ENCODE measurements at regions not wholly inside any gene's neighbourhood (a gene's known extent, or its start where the extent isn't known, plus 50 kb on each side); places are given as distances from the start of the nearest gene placed in this dataset.

- intact Hi-C loops (cut with DNase I; ENCODE audit: low total_unique reads): no loop called here
- Histone ChIP-seq H3K36me3 (no peaks in the 10 kb centered on the region), H3K27me3 (no peaks in the 10 kb centered on the region), H3K9me3 (peaks cover 0 to 15% (median 5%) of the 10 kb centered on the region in 4 donors), H3K27ac (no peak overlapping the region), H3K4me3 (no peak overlapping the region), H3K4me1 (no peaks in the 10 kb centered on the region)
- no peak for DNase-seq
- WGBS, 5 donors: 75 to 86% (median 83%) methylated on average over 3 of the region's 3 CpGs
- TF ChIP-seq CTCF (IDR thresholded peaks at IDR 0.05) (no peak), POLR2A (IDR thresholded peaks at IDR 0.05) (no peak), POLR2AphosphoS5 (IDR thresholded peaks at IDR 0.05) (no peak), EP300 (IDR thresholded peaks at IDR 0.05) (no peak)
Observed at GRCh38 chr14:38629412-38629811, 373.5 kb upstream of the CLEC14A start.

GRCh38 chr14:38627163-38627562 is 371.3 kb upstream of the CLEC14A start:
- intact Hi-C loops (cut with DNase I; ENCODE audit: low total_unique reads): no loop called here
- Histone ChIP-seq H3K4me3 (no peak overlapping the region), H3K27ac (no peak overlapping the region), H3K4me1 (no peaks in the 10 kb centered on the region), H3K27me3 (no peaks in the 10 kb centered on the region), H3K36me3 (no peaks in the 10 kb centered on the region), H3K9me3 (peaks cover 0 to 15% (median 5%) of the 10 kb centered on the region in 4 donors)
- 63 to 88% (median 68%) methylated on average over 1 to 2 of the region's 2 CpGs for WGBS, 5 donors
- no peak for DNase-seq
- TF ChIP-seq EP300 (IDR thresholded peaks at IDR 0.05) (no peak), CTCF (IDR thresholded peaks at IDR 0.05) (no peak), POLR2A (IDR thresholded peaks at IDR 0.05) (no peak), POLR2AphosphoS5 (IDR thresholded peaks at IDR 0.05) (no peak)

GRCh38 chr14:38623661-38624060 is 367.8 kb upstream of the CLEC14A start:
- no peak overlapping the region for H3K4me3 ChIP-seq
- H3K9me3 ChIP-seq: peaks cover 0 to 6% (median 4%) of the 10 kb centered on the region in 4 donors
- no peak for DNase-seq
- H3K4me1 ChIP-seq: no peaks in the 10 kb centered on the region
- WGBS, 5 donors: 63 to 86% (median 85%) methylated on average over 2 of the region's 2 CpGs
- TF ChIP-seq POLR2AphosphoS5 (IDR thresholded peaks at IDR 0.05) (no peak), CTCF (IDR thresholded peaks at IDR 0.05) (no peak)
- H3K27me3 ChIP-seq: no peaks in the 10 kb centered on the region
- H3K36me3 ChIP-seq: no peaks in the 10 kb centered on the region
- no peak overlapping the region for H3K27ac ChIP-seq
- intact Hi-C loops (cut with DNase I; ENCODE audit: low total_unique reads): no loop called here

- TF ChIP-seq POLR2A (IDR thresholded peaks at IDR 0.05) (no peak), POLR2AphosphoS5 (IDR thresholded peaks at IDR 0.05) (no peak), CTCF (IDR thresholded peaks at IDR 0.05) (no peak), EP300 (IDR thresholded peaks at IDR 0.05) (no peak)
- no peak overlapping the region for H3K4me3 ChIP-seq
- peaks cover 0 to 6% (median 2%) of the 10 kb centered on the region in 4 donors for H3K9me3 ChIP-seq
- WGBS, 5 donors: 82 to 100% (median 100%) methylated on average over 1 of the region's 1 CpG
- H3K27ac ChIP-seq: no peak overlapping the region
- no peaks in the 10 kb centered on the region for H3K36me3 ChIP-seq
- no peak for DNase-seq
- intact Hi-C loops (cut with DNase I; ENCODE audit: low total_unique reads): no loop called here
- no peaks in the 10 kb centered on the region for H3K4me1 ChIP-seq
- no peaks in the 10 kb centered on the region for H3K27me3 ChIP-seq
Observed at GRCh38 chr14:38618514-38618913, 362.6 kb upstream of the CLEC14A start.

All from stomach (tissue), 8 donors.